GM18502 (cell line): ENCODE measurements at regions not wholly inside any gene's neighbourhood (a gene's known extent, or its start where the extent isn't known, plus 50 kb on each side); places are given as distances from the start of the nearest gene placed in this dataset.
"Not testable (repeated sequence)": the region's sequence is repeated elsewhere in the genome, so short reads cannot be mapped to it uniquely, and the experiment has no call there.

Experiments
- ATAC-seq: cut with Tn5 transposase; IDR thresholded peaks from one replicate; pipeline ENCODE4 v1.9.1; 2021; ENCODE audit warnings: mild to moderate bottlenecking; ENCODE audit not compliant: unreplicated experiment, poor library complexity

DNA sequence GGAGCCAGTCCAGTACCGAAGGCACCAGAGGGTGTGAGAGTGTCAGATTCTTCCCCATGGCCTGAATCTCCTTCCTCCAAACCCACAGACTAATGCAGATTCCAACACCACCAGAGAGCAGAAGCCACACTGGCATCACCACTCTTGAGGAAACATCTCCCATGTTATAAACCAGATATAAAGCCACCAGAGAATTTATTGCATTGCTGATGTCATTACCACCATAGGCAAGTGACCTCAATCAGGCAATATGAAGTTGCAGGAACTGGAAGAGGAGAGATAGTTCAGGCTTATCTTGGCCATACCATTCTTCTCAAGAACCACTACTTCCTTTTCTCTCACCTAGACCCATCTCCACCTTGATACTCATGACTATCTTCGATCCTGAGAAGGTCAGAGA lies 653.4 kb downstream of the TMEM121 start:
- no peak for ATAC-seq

GRCh38 chr14:106184771-106185170 lies 658.4 kb downstream of the TMEM121 start:
- ATAC-seq: not testable (repeated sequence)

GRCh38 chr14:106185174-106185836 lies 658.9 kb downstream of the TMEM121 start:
- ATAC-seq: not testable (repeated sequence)

- ATAC-seq: no peak
Observed at GRCh38 chr14:106185837-106186233, 659.5 kb downstream of the TMEM121 start.

DNA sequence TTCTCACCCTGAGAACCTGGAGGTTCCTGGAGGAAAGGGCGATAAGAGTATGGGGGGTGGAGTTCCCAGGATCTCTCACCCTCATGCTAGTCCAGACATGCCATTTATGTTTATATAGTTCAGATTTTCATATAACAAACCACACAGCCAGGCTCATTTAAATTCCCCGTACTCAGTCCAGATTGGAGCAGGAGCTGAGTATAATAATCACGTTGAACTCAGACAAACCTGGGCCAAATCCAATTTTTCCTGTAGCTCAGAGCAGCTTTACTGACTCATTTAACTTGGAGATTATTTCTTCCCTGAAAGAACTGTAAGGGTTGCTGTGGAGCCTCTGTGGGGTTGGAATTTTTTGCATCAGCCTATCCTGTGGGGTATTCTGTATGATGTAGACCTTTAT lies 660.8 kb downstream of the TMEM121 start:
- no peak for ATAC-seq

- not testable (repeated sequence) for ATAC-seq
Observed at GRCh38 chr14:106192701-106193100, 666.3 kb downstream of the TMEM121 start.

DNA sequence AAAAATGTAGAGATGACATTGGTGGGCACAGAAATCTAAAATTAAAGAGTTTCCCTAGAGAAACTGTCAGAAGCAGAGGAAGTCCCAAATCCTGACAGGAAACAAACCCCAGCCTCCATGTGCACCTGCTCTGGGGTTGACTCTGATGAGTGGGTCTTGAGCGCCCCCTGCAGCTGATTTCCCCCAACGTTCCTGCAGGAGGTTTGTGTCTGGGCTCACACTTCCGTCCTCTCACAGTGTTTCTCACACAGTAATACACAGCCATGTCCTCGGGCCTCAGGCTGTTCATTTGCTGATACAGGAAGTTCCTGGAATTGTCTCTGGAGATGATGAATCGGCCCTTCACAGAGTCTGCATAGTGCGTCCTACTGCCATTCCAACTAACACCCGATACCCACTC lies 670.1 kb downstream of the TMEM121 start:
- not testable (repeated sequence) for ATAC-seq

DNA sequence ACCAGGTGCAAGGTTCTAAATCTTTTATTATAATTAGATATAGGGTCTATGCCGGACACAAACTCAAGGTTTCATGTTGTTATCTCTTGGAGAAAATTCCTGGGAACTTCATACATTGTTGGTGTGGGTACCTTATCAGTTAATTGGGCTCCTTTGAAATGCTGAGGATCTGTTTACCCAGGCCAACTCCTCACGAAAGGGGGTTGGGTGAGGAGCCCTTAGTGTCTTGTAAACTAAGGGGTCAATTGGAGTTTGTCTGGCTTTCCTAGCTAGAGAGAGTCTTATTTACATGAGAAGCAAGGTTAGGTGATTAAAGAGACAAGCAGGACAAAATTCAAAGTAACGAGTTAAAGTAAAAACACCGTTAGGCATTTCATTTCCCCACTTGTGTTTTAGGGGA lies 670.9 kb downstream of the TMEM121 start:
- not testable (repeated sequence) for ATAC-seq

DNA sequence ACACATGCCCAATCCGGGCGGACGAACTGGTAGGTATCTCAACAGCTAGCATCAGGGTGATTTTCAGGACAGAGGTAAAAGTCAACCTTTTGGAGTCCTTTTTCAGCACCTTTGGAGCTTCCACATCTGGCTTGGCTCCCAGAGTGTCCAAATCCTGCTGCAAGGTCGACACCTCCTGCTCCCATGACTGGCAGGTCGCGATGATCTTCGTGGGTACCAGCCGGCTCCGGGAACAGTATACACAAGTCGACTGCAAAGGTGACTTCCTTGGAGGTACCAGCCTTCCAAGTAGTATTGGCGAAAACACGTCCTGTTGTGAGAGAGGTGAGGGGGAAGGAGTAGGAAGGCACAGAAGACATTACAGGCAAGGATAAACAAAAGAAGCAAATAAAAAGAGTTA lies 672.7 kb downstream of the TMEM121 start:
- no peak for ATAC-seq

DNA sequence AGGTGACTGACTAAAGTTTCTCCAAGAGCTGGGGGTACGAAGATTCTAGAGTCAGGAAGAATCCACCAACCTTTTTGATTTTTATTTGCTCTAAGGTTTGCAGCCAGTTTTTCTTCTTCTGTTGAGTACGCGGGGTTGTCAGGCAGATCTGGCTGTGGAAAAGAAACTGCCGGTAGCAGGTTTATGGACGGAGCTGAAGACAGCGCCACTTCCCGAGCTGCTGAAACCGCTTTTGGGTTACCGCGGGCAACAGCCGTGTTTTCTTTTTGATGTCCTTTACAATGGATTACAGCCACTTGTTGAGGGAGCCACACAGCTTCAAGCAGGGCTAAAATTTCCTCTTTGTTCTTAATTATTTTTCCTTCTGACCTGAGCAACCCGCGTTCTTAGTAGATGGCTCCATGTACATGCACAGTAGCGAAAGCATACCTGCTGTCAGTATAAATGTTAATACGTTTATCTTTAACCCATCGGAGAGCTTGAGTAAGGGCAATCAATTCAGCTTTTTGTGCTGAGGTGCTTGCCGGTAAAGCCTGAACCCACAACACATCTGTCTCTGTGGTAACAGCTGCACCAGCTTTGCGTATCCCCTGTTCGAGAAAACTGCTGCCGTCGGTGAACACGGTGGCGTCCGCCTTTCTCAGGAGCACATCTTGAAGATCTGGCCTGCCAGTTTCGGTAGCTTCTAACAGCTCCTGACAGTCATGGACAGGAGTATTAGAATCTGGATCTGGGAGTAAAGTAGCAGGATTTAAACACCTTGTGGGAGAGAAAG lies 674.3 kb downstream of the TMEM121 start:
- no peak for ATAC-seq

- no peak for ATAC-seq
Observed at GRCh38 chr14:106201376-106201775, 675.0 kb downstream of the TMEM121 start.

DNA sequence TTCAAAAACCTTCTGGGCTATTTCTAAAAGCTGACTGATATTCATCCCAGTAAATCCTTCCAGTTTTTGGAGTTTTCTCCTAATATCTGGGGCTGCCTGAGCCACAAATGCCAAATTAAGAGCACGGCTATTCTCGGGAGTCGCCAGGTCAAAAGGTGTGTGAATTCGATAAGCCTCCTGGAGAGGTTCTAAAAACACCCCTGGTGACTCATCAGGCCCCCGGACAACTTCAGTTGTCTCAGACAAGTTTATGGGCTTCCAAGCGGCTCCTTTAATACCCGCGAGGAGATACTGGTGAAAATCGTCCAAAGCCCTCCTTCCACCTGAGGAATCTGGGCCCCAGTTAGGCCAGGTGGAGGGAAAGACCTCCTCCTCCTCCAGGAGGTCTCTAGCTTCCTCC lies 677.1 kb downstream of the TMEM121 start:
- no peak for ATAC-seq

DNA sequence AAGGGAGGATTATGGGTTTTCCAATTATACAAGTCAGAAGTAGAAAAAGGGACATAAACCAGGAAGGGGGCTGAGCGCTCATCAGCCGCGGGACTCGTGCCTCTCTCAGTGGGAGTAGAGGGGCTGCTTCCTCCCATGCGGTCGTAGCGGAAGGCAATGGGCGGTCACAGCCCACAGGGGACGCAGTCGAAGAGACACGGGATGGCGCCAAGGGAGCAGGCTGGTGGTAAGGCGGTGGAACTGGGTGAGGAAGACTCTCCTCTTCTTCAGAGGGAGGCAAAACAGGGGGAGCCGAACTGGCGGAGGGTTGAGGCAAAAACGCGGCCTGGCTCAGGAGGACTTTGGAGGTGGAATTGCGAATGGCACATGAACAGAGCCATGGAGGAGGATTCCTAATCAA lies 677.7 kb downstream of the TMEM121 start:
- ATAC-seq: no peak

- ATAC-seq: no peak
Observed at GRCh38 chr14:106207316-106207715, 680.9 kb downstream of the TMEM121 start.

DNA sequence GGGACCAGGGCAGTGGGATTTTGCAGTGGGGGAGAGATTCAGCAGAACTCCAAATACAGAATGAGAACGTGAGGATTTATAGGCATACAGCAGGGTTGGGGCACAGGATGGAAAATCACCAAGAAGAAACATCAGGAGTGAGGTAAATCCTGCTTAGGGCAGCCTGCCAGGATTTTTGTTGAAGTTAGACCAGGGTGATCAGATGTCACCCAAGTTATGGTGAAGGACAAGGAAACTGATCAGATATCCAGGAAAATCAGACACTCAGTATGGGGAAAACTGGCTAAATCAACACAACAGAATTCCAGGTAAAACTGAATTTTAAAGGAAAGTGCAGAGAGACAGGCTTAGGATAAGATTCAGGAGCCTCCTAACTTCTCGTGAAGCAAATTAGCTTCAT lies 682.4 kb downstream of the TMEM121 start:
- ATAC-seq: no peak

DNA sequence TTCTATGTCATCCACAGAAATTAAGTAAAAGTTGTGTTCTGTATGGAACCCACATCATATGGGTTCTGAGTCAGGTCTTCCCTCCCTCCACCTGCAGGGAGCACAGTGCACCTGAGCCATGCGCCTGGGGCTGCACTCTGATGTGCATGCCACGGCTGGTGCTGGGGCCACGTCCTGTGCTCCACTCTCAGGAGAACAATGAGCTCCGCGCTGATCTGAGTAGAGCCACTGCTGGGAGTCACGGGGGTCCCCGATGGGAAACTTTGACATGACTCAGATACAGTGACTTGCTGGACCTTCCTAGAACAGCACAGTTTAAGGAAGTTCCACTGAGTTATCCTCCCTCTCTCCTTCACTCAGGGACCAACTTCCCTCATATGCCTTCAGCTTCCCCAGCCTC lies 683.4 kb downstream of the TMEM121 start:
- no peak for ATAC-seq

DNA sequence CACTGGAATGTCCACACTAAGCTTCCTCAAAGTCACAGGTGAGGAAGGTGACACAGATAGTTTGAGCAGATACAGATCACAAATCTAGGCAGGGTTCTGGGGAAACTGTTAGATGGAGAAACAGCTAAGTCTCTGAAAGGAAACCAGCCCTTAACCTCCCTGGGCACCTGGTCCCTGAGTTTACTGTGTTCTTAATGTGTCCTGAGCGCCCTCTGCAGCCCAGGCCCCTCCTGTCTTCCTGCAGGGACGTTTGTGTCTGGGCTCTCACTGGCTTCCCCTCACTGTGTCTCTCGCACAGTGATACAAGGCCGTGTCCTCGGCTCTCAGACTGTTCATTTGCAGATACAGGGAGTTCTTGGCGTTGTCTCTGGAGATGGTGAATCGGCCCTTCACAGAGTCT lies 684.3 kb downstream of the TMEM121 start:
- ATAC-seq: no peak

DNA sequence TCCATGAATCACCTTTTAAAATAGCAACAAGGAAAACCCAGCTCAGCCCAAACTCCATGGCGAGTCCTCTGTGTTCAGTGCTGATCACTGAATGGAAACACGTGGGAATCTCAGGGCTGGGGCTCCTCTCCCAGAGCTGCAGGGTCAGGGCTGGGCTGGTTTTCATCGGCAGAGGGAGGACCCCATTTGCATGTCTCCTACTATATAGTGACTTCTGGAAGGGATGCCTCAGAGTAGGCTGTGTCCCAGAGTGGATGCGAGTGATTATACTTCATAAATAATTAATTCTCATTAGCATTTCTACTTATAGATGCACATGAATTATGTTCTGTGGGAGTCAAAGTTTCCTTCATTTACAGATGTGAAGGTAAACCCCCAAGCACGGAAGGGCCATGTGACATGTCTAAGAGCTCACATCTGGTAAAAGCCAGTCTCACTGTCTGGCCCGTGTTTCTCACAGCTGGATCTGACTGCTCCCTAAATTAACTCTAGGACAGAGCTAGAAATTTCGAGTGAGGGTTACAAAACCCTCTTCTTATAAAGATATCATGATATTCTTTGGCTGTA lies 685.0 kb downstream of the TMEM121 start:
- ATAC-seq: no peak

GRCh38 chr14:106215229-106215628 lies 688.8 kb downstream of the TMEM121 start:
- ATAC-seq: no peak

- ATAC-seq: no peak
Observed at GRCh38 chr14:106216679-106217078, 690.3 kb downstream of the TMEM121 start.

GRCh38 chr14:106218174-106218573 lies 691.8 kb downstream of the TMEM121 start:
- ATAC-seq: no peak

GRCh38 chr14:106222311-106222710 lies 695.9 kb downstream of the TMEM121 start:
- no peak for ATAC-seq
